C4-2B (cell line): ENCODE measurements at regions not wholly inside any gene's neighbourhood (a gene's known extent, or its start where the extent isn't known, plus 50 kb on each side); places are given as distances from the start of the nearest gene placed in this dataset.

ENCODE experiments used
- CTCF ChIP-seq: fragments of 450-650 bp; conservative IDR thresholded peaks from 2 replicates; pipeline ENCODE4 v1.5.1; 2017; ENCODE audit warnings: mild to moderate bottlenecking
- ZFX ChIP-seq: fragments of 450-650 bp; IDR thresholded peaks from 2 replicates; pipeline ENCODE4 v1.6.1; 2017

- TF ChIP-seq CTCF, result no peak
- no peak for TF ChIP-seq ZFX
These were observed 93.5 kb downstream of the CBLL2 start for GRCh38 chrX:22366166-22366702.
